ENCODE measurements at regions not wholly inside any gene's neighbourhood (a gene's known extent, or its start where the extent isn't known, plus 50 kb on each side); places are given as distances from the start of the nearest gene placed in this dataset.
"Not testable (repeated sequence)": the region's sequence is repeated elsewhere in the genome, so short reads cannot be mapped to it uniquely, and the experiment has no call there.

DNA sequence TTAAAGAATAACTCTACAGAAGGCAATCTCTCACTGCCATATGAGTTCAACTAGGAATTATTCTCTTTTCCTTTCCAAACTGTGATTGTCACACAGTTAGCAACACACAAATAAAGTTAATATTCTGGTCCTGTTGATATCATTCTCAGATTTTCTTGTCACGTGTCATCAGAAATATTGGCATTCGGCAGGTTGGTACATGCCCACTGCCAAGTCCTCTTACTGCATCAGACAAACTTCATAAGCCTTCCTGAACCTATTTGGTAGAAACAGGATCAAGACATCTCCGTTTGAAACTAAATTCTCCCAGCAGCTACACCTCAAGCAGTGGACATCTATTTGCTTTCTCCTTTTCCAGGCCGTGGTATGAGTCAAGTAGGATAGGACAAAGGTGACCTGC lies 177.9 kb upstream of the SOX2 start:
- DNase-seq (ENCODE audit: low spot score), result no peak

DNA sequence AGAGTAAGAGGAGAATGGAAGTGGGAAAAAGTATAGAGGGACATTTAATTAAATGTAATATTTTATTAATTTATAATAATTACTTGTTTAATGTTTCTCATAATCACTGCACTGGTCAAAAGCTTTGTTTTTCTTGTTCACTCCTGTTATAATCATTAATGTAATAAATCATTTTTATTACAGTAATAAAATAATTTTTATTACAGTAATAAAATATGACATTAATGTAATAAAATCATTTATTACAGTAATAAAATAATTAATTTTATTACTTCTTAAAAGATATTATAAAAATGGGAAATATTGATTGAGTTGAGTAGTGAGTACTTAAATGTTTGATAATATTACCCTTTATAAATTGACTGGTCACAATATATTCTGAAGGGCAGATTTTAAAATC lies 181.1 kb upstream of the SOX2 start:
- no peak for DNase-seq (ENCODE audit: low spot score)

DNA sequence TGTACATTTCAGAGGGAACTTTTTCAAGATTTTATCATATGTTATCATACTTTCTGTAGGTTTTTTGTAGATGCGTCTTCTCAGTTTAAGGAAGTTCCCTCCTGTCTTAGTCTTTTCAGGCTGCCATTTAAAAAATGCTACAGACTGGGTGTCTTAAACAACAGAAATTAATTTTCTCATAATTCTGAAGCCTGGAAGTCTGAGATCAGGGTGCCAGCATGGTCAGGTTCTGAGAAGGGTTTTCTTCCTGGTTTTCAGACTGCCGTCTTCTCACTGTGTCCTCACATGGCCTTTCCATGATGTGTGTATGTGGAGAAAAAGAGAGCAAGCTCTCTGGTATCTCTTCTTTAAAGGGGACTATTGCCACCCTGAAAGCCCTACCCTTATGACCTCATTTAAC lies 189.9 kb upstream of the SOX2 start:
- no peak for DNase-seq (ENCODE audit: low spot score)

DNA sequence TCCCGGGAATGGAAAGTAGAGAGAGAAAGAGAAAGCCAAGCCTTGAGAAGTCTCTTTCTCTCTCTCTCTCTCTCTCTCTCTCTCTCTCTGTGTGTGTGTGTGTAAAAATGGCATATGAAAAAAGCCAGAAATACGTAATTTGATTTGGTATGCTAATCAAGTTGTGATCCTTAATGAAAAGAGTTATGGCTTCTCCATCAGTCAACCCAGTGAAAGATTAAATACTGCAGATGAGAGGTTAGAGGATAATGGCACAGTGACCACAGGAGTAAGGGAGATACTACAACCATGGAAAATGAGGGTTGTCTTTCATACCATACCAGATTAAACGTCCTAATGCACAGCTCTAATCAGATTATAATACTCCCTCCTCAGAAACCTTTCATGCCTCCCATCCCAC lies 193.5 kb upstream of the SOX2 start:
- no peak for DNase-seq (ENCODE audit: low spot score)

DNA sequence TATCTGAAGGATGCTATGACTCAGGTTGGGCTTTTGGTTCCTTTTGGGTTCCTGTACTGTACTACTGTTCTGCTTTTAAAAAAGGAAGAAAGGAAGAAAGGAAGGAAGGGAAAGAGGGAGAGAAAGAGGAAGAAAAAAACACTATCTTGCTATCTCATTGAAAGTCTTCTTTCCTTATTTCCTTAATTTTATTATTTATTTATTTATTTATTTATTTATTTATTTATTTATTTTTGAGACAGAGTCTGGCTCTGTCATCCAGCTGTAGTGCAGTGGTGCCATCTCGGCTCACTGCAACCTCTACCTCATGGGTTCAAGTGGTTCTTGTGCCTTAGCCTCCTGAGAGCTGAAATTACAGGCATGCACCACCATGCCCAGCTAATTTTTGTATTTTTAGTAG lies 198.9 kb upstream of the SOX2 start:
- DNase-seq (ENCODE audit: low spot score), result no peak

DNA sequence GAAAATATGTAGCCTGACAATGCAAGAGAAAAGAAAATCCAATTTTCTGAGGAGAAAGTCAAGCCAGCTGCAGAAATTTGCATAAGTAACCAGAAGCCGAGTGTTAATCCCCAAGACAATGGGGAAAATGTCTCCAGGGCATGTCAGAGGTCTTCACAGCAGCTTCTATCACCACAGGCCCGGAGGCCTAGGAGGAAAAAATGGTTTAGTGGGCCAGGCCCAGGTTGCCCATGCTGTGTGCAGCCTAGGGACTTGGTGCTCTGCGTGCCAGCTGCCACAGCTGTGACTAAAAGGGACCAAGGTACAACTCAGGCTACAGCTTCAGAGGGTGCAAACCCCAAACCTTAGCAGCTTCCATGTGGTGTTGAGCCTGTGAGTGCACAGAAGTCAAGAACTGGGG lies 201.2 kb upstream of the SOX2 start:
- no peak for DNase-seq (ENCODE audit: low spot score)

DNA sequence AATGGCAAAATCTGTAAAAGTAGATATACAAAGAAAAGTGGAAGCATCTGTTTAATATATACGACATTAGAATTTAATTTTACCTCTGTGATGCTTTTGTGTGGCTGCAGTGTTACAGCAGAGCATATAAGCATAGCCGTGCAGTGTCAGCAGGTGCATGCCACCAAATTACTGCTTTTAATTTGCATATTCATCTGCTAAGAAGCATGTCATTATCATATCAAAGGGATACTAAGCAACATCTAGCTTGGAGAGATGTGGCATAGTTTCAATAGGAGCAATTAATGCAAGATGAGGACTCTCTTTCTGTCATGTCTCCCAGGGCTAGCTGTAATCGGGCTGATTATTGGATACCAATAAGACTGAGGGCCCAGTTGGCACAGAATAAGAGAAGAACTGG lies 214.4 kb upstream of the SOX2 start:
- no peak for DNase-seq (ENCODE audit: low spot score)

DNA sequence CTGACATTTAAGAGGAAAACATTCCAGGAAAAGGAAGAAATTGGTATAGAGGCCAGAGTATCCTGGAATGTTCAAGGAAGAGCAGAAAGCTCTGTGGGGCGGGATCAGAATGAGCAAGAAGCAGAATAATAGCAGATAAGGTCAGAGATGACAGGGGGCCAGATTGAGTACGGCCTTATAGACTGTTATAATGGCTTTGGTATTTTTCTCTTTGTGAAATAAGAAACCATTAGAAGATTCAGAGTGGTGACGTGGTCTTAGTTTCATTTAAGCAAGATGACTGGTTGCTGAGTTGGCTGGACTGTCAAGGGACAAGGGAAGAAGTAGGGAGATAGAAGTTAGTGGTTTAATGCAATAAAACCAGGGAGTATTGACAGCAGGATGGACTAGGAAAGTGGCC lies 218.3 kb upstream of the SOX2 start:
- DNase-seq (ENCODE audit: low spot score), result no peak

DNA sequence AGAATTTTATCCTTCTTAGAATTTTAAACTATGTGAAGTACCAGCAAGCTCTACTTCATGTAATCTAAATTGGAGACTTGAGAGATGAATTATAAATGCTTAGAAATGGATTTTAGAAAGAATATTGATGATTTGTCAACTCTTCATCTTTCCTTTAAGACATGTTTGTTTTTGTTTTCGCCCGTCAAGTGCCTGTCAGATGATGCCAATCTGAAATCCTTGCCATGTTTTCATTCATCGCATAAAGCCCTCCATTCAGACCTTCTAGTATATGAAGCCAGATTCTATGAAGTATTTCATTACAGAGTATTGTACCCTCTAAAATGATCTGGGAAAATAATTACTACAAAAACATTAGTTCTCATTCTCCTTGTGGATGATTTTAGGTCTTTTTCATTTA lies 223.2 kb upstream of the SOX2 start:
- no peak for DNase-seq (ENCODE audit: low spot score)

DNA sequence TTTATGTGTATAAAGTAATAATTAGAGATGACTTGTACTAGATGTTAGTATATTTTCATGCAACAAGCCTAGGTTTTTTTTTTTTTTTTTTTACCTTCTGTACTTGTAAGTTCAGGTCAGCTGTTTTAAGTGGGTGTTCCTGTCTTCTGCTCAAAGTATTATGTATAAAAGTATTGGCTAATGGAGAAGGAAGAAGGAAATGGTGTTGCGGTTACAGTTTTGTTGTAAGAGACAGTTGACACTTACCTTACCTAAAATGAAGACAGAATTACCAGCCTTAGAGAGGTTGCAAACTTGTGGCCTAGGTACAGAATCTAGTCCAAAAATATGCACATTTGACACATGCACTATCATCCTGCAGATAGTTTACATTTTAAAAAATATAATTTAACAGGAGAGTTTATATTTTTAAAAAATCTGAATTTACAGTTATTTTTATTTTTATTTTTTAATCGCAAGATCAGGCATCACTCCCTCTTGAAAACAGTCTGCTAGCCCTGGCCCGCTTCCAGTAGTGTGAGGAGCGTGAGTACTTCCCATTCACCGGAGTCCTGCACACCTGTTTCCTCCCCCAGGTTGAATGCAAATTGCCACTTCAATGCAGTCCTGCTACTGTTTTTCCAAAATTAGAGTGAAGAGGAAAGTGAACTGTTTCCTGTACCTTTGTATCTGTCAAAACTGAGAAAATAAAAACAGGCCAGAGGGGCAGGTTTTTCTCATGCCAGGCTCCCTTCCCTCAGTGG lies 224.3 kb upstream of the SOX2 start:
- no peak for DNase-seq (ENCODE audit: low spot score)

DNA sequence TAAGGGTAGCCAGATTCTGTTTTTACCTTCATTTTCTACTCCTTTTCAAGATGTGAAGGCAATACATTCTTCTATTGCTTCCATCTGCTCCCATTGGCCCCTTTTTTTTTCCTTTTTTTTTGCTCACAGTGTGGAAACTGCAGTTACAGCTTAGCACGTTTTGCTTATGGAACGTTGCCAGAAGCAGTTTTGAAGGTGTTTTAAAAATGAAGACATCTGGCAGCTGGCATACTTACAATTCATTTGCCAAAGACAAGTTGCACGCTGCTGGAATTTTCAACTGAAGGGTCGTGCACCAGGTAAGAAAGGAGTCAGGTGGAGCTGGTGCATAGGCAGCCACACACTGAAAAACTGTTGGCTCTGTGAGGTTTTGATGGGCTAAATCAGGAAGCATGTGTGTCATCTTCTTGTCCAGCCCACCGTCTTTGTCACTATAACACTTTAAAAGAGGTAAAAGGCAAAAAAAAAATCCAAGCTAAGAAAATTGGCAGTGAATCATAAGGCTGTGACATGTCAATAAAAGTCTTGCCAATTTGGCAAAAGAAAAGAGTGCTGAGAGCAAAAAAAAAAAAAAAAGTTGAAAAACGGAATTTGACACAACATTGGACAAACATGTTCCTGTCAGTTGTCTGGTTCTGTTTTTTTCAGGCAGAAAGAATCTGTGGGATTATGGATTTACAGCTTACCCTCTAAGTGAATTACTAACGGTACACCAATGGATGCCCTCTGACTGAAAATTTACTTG lies 225.4 kb upstream of the SOX2 start:
- DNase-seq (ENCODE audit: low spot score), result no peak

DNA sequence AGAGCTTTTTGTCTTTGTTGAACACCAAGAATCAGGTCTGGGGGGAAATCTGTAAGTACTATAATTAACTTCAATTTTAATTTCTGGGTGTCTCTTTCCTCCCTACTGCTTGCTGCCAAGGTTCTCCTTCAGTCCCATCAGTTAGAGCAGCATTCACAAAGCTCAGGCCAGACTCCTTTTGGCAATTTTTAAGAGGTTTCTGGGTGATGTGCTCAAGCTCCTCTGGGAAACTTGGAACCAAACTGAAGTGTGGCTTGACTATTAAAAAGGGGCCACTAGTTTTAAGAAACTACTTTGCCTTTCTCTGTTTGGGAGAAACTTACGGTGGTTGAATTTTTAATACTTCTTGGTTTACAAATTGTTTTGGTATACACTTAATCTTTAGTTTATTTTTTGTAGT lies 227.7 kb upstream of the SOX2 start:
- no peak for DNase-seq (ENCODE audit: low spot score)

DNA sequence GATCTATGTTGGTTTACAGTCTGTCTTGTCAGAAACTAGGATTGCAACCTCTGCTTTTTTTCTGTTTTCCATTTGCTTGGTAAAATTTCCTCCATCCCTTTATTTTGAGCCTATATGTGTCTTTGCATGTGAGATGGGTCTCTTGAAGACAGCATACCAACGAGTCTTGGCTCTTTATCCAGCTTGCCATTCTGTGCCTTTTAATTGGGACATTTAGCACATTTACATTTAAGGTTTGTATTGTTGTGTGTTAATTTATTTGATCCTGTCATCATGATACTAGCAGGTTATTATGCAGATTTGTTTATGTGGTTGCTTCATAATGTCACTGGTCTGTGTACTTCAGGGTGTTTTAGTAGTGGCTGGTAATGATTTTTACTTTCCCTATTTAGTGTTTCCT lies 236.6 kb upstream of the SOX2 start:
- not testable (repeated sequence) for DNase-seq (ENCODE audit: low spot score)

DNA sequence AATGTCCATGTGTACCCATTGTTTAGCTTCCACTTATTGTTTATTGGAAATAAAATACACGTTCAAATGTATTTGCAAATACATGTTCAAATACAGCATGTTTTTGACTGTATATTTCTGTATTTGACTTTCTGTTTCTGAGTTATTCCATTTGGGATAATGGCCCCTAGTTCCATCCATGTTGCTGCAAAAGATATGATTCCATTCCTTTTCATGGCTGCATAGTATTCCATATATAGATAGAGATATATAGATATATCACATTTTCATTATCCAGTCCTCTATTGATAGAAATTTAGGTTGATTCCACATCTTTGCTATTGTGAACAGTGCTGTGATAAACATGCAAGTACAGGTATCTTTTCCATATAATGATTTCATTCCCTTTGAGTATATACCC lies 241.4 kb upstream of the SOX2 start:
- DNase-seq (ENCODE audit: low spot score), result no peak

DNA sequence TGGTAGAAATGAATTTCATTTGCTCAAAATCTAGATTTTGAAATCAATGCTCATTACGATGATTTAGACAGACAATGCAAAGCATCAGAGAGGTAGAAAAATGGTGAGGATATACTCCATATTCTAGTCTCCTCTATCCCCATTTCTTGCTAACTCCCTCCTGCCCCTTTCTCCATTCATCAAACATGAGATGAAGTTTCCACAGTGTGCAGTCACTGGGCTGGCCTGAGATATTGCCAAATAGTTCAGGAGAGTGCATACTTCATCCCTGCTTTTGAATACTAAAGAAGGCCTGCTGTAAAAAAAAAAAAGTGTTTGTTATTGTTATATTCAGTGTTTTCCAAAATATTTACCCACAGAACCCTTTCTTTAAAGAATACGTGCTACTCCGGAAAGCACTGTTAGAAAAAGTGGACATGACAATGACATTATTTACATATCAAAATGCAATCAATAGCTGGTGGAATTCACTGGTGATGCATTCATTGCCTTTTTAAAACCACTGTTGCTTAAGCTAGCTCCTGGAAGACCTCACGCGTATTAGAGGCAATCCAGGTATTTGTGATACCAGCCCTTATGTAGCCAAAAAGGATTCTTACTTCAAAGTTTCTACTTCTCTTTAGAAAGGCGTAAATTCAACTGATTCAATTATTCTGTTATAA lies 247.6 kb upstream of the SOX2 start:
- DNase-seq (ENCODE audit: low spot score), result no peak

DNA sequence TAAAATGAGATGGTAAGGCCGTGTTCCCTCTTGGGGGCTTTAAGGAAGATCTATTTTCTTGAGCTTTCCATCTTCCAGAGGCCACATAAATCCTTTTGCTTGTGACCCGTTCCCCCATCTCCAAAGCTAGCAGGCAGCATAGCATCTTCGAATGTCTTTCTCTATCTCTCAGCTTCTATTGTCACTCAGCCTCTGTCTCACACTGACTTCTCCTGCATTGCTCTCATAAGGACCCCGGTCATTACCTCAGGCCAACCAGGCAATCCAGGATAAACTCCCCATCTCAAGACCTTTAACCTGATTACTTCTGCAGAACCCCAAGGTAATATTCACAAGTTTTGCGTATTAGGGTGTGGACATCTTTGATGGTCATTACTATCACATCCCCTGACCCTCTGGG lies 250.3 kb upstream of the SOX2 start:
- DNase-seq (ENCODE audit: low spot score), result no peak

DNA sequence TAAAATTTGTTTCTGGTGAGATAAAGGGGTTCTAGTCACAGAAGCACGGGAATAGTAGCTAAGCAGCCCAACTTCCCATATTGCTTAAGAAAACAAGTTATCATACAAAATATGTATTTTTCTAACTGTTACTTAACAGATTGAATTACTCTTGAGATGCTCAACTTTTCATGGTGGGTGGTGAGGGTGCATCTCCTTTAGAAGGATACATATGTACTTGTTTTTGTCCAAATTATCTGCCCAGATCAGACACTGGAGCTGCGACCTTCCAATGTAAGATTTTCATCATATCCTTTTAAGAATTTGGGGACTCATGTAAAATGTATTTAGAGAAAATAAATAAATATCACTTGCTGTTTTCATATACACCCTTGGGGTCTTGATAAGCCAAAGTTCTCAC lies 252.2 kb upstream of the SOX2 start:
- DNase-seq (ENCODE audit: low spot score), result no peak

DNA sequence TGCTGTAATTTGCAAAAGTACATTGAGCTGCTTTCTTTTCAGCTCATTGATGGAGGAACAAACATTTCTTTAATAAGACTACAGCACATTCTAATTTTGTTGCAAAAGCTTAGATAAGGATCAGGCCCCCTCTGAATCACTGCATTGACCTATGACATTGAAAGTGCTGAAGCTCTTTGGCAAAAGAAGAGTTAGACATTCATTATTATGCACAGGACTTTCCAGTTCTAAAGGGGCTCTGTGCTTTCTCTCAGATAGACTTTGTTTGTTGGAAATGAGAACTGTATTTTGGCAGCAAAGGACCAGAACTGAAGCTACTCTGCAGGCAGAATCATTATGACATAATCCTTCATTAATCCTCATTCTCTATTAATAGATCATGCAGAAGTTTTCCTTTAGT lies 252.9 kb upstream of the SOX2 start:
- no peak for DNase-seq (ENCODE audit: low spot score)

DNA sequence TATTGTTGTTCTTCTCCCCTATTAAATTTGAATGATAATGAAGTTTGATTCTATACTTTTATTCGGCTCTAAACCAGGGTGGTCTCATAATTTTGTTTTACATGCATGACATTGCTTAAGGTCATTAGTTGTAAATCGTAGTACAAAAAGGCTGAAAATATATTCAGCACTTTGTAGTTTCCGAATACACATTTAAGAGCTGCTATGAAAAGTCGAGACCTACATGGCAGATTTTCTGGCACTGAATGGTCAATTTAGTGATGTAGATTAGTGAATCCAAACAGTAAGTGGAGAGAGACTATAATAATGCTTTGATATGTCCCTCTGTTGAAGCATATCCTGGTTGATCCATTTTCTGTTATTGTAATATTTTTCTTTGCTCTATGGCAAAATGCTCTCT lies 254.0 kb upstream of the SOX2 start:
- DNase-seq (ENCODE audit: low spot score), result no peak

DNA sequence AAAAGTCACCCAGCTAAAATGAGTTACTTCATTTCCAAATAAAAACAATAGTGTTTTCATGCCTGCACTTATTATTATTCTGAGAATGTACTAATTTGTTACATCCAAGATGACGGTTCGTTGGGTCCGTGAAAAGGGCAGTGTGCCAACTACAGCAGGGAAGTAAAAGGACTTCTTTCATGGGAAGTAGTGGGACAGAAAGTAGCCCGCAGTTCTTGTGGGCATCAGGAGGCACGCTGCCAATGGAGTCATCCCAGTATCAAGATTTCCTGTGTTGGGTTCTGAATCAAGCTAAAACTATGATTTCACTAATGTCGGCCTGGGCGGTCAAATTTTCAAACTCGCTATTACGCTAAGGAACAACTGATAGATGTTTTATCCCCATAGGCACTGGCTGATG lies 254.5 kb upstream of the SOX2 start:
- no peak for DNase-seq (ENCODE audit: low spot score)

DNA sequence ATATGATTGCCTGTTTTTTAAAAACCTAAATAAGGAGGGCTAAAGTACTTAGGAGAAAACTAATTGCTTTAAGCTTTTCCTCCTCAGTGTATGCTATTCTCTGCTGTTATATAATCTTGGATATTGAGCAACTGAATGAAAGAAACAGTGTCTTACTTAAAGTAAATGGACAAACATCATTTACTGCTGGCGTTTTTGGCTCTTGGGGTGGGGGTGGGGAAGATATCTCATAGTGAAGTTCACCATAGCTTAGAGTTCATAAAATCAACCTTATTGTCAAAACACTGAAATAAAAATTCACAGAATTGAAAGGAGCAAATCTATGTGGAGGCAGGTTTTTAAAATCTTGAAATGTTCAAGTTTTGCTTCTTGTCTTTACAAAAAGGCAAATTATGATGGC lies 256.4 kb upstream of the SOX2 start:
- no peak for DNase-seq (ENCODE audit: low spot score)

DNA sequence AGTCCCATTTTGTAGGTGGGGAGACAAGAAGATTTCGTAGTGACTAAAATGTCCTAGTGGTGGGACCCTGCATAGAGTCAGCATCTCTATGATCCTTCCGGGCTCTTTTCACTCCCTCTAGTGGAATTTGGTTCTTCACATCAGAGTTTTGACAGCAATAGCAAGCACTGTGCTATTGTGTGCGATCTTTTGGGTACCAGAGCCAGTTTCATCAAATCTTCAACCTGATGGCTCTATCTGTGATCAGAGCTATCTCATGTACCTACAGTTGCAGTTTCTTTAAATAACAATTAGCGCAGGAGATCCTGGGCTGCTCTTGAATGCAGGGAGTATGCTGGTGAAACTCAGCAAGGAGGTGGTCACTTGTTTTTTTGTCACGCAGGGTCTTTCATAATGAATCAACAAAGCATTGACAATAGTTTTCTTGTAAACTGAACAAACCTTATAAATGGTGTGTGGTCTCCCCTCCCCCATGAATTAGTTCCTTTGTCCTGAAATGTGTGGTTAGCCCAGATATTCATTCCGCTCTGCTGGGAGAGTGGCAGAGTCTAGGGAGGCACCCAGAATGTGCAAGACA lies 257.2 kb upstream of the SOX2 start:
- DNase-seq (ENCODE audit: low spot score), result no peak

DNA sequence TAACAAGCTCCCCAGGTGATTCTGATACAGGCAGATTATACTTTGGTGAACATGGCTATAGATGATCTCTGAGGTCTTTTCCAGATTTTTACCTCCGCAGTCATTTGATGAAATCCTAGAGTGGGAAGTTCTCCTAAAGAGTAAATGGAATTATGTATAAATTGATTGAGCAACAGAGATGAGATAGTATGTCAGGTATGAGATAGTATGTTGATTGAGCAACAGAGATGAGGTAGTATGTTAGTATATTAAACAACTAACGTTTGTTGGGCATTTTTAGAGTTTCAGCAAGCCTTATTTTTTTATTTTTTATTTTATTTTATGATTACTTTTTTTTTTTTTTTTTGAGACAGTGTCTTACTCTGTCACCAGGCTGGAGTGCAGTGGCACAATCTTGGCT lies 265.0 kb upstream of the SOX2 start:
- no peak for DNase-seq (ENCODE audit: low spot score)

Data from GM03348 (cell line).